ENCODE measurements at regions not wholly inside any gene's neighbourhood (a gene's known extent, or its start where the extent isn't known, plus 50 kb on each side); places are given as distances from the start of the nearest gene placed in this dataset.

DNA sequence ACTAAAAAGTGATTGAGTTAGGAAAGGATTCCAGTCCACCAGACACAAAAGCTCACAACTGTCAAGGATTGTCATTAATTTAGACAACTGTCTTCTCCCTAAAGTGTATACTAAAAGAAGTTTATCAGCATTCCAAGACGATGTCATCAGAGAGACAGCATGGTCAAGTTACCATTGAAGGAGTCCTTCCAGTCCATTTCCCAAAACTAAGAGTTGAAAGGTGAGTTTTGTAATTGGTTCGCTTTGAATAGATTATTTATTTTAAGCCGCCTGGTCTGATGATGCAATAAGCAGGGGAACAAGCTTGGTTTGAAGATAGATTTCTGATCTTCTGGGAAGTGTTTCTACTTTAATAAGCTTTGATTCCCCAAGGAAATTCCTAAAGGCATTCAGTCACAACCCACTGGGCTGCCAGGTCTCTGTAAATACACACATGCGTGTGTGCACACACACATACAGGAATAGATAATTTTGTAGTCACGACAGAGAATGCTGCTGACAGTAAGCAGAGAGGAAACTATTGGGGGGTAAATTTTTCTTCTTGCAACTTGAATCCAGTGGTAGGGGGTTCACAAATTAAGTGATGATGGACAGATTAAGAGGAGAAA, 234.8 kb downstream of the PIK3R1 start:
- no peak for DNase-seq (ENCODE audit: low spot score)
- Histone ChIP-seq H3K79me2 (replicated peaks; ENCODE audit: insufficient read depth) (no peaks in the 10 kb centered on the region), H3K4me1 (ENCODE audit: insufficient read depth) (no peaks in the 10 kb centered on the region), H4K20me1 (replicated peaks; ENCODE audit: insufficient read depth) (no peaks in the 10 kb centered on the region), H3K9me2 (ENCODE audit: insufficient read depth) (peaks cover 11% of the 10 kb centered on the region), H3K4me3 (no peak overlapping the region), H3K27ac (ENCODE audit: low read depth) (no peak overlapping the region), H3F3A (replicated peaks; ENCODE audit: low read depth) (no peaks in the 10 kb centered on the region), H3K4me2 (no peak overlapping the region), H3K36me3 (ENCODE audit: insufficient read depth) (no peaks in the 10 kb centered on the region; the same call in 1 of the 2 replicates), H3K27me3 (ENCODE audit: insufficient read depth) (no peaks in the 10 kb centered on the region), H2AFZ (no peak overlapping the region)
- Mint-ChIP-seq H3K36me3 (ENCODE audit: low read depth) (peaks cover 10% of the 10 kb centered on the region; the same call in 2 of the 3 replicates), H3K4me1 (peaks cover 8% of the 10 kb centered on the region), H3K27ac (no peak overlapping the region), H3K27me3 (ENCODE audit: insufficient read depth, low read depth, poor library complexity) (no peaks in the 10 kb centered on the region), H3K4me3 (no peak overlapping the region), H3K9me3 (peaks cover 16% of the 10 kb centered on the region)
- TF ChIP-seq POLR2AphosphoS5 (IDR thresholded peaks at IDR 0.05; ENCODE audit: low read depth) (no peak), ZNF331 (CRISPR knock-in tag; IDR thresholded peaks at IDR 0.05; ENCODE audit: low read depth) (no peak), STAT1 (IDR thresholded peaks at IDR 0.05; ENCODE audit: unreplicated experiment) (no peak), JUNB (IDR thresholded peaks at IDR 0.05; ENCODE audit: unreplicated experiment) (no peak), EZH2 (IDR thresholded peaks at IDR 0.05; ENCODE audit: low read depth, unreplicated experiment) (no peak), EZH2phosphoT487 (IDR thresholded peaks at IDR 0.05; ENCODE audit: unreplicated experiment) (no peak), ZNF114 (CRISPR knock-in tag; IDR thresholded peaks at IDR 0.05) (no peak), NANOG (IDR thresholded peaks at IDR 0.05; ENCODE audit: borderline replicate concordance) (no peak), CREB1 (CRISPR knock-in tag; IDR thresholded peaks at IDR 0.05; ENCODE audit: low read depth) (no peak)
- TF ChIP-seq, protein P1, sequence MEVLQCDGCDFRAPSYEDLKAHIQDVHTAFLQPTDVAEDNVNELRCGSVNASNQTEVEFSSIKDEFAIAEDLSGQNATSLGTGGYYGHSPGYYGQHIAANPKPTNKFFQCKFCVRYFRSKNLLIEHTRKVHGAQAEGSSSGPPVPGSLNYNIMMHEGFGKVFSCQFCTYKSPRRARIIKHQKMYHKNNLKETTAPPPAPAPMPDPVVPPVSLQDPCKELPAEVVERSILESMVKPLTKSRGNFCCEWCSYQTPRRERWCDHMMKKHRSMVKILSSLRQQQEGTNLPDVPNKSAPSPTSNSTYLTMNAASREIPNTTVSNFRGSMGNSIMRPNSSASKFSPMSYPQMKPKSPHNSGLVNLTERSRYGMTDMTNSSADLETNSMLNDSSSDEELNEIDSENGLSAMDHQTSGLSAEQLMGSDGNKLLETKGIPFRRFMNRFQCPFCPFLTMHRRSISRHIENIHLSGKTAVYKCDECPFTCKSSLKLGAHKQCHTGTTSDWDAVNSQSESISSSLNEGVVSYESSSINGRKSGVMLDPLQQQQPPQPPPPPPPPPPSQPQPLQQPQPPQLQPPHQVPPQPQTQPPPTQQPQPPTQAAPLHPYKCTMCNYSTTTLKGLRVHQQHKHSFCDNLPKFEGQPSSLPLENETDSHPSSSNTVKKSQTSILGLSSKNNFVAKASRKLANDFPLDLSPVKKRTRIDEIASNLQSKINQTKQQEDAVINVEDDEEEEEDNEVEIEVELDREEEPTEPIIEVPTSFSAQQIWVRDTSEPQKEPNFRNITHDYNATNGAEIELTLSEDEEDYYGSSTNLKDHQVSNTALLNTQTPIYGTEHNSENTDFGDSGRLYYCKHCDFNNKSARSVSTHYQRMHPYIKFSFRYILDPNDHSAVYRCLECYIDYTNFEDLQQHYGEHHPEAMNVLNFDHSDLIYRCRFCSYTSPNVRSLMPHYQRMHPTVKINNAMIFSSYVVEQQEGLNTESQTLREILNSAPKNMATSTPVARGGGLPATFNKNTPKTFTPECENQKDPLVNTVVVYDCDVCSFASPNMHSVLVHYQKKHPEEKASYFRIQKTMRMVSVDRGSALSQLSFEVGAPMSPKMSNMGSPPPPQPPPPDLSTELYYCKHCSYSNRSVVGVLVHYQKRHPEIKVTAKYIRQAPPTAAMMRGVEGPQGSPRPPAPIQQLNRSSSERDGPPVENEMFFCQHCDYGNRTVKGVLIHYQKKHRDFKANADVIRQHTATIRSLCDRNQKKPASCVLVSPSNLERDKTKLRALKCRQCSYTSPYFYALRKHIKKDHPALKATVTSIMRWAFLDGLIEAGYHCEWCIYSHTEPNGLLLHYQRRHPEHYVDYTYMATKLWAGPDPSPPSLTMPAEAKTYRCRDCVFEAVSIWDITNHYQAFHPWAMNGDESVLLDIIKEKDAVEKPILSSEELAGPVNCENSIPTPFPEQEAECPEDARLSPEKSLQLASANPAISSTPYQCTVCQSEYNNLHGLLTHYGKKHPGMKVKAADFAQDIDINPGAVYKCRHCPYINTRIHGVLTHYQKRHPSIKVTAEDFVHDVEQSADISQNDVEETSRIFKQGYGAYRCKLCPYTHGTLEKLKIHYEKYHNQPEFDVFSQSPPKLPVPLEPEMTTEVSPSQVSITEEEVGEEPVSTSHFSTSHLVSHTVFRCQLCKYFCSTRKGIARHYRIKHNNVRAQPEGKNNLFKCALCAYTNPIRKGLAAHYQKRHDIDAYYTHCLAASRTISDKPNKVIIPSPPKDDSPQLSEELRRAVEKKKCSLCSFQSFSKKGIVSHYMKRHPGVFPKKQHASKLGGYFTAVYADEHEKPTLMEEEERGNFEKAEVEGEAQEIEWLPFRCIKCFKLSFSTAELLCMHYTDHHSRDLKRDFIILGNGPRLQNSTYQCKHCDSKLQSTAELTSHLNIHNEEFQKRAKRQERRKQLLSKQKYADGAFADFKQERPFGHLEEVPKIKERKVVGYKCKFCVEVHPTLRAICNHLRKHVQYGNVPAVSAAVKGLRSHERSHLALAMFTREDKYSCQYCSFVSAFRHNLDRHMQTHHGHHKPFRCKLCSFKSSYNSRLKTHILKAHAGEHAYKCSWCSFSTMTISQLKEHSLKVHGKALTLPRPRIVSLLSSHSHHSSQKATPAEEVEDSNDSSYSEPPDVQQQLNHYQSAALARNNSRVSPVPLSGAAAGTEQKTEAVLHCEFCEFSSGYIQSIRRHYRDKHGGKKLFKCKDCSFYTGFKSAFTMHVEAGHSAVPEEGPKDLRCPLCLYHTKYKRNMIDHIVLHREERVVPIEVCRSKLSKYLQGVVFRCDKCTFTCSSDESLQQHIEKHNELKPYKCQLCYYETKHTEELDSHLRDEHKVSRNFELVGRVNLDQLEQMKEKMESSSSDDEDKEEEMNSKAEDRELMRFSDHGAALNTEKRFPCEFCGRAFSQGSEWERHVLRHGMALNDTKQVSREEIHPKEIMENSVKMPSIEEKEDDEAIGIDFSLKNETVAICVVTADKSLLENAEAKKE (CRISPR knock-in tag; IDR thresholded peaks at IDR 0.05): no peak
- TF ChIP-seq, protein P2, sequence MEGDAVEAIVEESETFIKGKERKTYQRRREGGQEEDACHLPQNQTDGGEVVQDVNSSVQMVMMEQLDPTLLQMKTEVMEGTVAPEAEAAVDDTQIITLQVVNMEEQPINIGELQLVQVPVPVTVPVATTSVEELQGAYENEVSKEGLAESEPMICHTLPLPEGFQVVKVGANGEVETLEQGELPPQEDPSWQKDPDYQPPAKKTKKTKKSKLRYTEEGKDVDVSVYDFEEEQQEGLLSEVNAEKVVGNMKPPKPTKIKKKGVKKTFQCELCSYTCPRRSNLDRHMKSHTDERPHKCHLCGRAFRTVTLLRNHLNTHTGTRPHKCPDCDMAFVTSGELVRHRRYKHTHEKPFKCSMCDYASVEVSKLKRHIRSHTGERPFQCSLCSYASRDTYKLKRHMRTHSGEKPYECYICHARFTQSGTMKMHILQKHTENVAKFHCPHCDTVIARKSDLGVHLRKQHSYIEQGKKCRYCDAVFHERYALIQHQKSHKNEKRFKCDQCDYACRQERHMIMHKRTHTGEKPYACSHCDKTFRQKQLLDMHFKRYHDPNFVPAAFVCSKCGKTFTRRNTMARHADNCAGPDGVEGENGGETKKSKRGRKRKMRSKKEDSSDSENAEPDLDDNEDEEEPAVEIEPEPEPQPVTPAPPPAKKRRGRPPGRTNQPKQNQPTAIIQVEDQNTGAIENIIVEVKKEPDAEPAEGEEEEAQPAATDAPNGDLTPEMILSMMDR (conservative IDR thresholded peaks at IDR 0.05; ENCODE audit: low read depth in 2 of 2): no peak
- TF ChIP-seq, protein P3, sequence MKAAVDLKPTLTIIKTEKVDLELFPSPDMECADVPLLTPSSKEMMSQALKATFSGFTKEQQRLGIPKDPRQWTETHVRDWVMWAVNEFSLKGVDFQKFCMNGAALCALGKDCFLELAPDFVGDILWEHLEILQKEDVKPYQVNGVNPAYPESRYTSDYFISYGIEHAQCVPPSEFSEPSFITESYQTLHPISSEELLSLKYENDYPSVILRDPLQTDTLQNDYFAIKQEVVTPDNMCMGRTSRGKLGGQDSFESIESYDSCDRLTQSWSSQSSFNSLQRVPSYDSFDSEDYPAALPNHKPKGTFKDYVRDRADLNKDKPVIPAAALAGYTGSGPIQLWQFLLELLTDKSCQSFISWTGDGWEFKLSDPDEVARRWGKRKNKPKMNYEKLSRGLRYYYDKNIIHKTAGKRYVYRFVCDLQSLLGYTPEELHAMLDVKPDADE (IDR thresholded peaks at IDR 0.05): no peak
- TF ChIP-seq, protein P4, sequence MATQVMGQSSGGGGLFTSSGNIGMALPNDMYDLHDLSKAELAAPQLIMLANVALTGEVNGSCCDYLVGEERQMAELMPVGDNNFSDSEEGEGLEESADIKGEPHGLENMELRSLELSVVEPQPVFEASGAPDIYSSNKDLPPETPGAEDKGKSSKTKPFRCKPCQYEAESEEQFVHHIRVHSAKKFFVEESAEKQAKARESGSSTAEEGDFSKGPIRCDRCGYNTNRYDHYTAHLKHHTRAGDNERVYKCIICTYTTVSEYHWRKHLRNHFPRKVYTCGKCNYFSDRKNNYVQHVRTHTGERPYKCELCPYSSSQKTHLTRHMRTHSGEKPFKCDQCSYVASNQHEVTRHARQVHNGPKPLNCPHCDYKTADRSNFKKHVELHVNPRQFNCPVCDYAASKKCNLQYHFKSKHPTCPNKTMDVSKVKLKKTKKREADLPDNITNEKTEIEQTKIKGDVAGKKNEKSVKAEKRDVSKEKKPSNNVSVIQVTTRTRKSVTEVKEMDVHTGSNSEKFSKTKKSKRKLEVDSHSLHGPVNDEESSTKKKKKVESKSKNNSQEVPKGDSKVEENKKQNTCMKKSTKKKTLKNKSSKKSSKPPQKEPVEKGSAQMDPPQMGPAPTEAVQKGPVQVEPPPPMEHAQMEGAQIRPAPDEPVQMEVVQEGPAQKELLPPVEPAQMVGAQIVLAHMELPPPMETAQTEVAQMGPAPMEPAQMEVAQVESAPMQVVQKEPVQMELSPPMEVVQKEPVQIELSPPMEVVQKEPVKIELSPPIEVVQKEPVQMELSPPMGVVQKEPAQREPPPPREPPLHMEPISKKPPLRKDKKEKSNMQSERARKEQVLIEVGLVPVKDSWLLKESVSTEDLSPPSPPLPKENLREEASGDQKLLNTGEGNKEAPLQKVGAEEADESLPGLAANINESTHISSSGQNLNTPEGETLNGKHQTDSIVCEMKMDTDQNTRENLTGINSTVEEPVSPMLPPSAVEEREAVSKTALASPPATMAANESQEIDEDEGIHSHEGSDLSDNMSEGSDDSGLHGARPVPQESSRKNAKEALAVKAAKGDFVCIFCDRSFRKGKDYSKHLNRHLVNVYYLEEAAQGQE (IDR thresholded peaks at IDR 0.05; ENCODE audit: unreplicated experiment): no peak
- no peak for ATAC-seq

All from GM23338 (cell line).